Lower leg skin (tissue), 4 donors: ENCODE measurements at regions not wholly inside any gene's neighbourhood (a gene's known extent, or its start where the extent isn't known, plus 50 kb on each side); places are given as distances from the start of the nearest gene placed in this dataset.

Experiments used
- DNase-seq, 2 donors: peaks; one replicate each; pipeline ENCODE4 v3.0.0-alpha.2; 2019; ENCODE audit warnings: low spot score in 2 of 2
- H3K4me3 ChIP-seq: fragments of 200-600 bp; sonication (generic); 2 replicates; pipeline ENCODE4 v1.5.1; 2017; ENCODE audit warnings: mild to moderate bottlenecking, low read depth; ENCODE audit not compliant: poor library complexity, severe bottlenecking
- POLR2A ChIP-seq, 2 donors: fragments of 450-650 bp; IDR thresholded peaks; one replicate each; pipeline ENCODE4 v1.6.1; 2016 to 2017; ENCODE audit warnings: antibody characterized with exemption in 2 of 2, mild to moderate bottlenecking in 1 of 2, moderate library complexity in 1 of 2
- WGBS, 2 donors: methylation state at CpG; one replicate each; pipeline ENCODE4 v1.1.5; 2018; 5-methylcytosine and 5-hydroxymethylcytosine counted together
- intact Hi-C: fragments of 100-400 bp; cut with DNase I; formaldehyde crosslinking; loops from one replicate; pipeline ENCODE4 v1.15.0; 2023; ENCODE audit warnings: low total_unique reads
- TF ChIP-seq, protein P1 (sequence below), 3 donors: fragments of 450-650 bp; IDR thresholded peaks; one replicate each; pipeline ENCODE4 v1.5.1; 2016; ENCODE audit warnings: antibody characterized with exemption in 3 of 3, mild to moderate bottlenecking in 3 of 3, moderate library complexity in 2 of 3

DNA sequence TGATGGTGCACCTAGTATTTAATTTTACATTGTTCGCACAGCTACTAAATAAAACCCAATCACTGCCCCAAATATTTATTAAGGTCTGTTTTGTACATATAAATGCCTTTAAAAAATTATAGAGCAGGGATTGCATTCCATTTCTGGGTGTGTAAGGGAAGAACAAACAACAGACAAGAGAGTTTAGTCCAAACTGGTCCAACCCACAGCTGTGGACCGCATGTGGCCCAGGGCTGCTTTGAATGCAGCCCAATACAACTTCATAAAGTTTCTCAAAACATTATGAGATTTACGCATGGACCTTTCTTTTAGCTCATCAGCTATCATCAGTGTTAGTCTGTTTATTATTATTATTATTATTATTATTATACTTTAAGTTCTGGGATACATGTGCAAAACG, 114.8 kb upstream of the LRATD1 start:
- 54 to 63% methylated on average over 4 of the region's 4 CpGs for WGBS, 2 donors
- intact Hi-C loops, result no loop called here
- no peak for DNase-seq
- H3K4me3 ChIP-seq, result no peak overlapping the region
- TF ChIP-seq POLR2A (IDR thresholded peaks at IDR 0.05), result no peak
- TF ChIP-seq, protein P1, sequence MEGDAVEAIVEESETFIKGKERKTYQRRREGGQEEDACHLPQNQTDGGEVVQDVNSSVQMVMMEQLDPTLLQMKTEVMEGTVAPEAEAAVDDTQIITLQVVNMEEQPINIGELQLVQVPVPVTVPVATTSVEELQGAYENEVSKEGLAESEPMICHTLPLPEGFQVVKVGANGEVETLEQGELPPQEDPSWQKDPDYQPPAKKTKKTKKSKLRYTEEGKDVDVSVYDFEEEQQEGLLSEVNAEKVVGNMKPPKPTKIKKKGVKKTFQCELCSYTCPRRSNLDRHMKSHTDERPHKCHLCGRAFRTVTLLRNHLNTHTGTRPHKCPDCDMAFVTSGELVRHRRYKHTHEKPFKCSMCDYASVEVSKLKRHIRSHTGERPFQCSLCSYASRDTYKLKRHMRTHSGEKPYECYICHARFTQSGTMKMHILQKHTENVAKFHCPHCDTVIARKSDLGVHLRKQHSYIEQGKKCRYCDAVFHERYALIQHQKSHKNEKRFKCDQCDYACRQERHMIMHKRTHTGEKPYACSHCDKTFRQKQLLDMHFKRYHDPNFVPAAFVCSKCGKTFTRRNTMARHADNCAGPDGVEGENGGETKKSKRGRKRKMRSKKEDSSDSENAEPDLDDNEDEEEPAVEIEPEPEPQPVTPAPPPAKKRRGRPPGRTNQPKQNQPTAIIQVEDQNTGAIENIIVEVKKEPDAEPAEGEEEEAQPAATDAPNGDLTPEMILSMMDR (IDR thresholded peaks at IDR 0.05), result no peak

DNA sequence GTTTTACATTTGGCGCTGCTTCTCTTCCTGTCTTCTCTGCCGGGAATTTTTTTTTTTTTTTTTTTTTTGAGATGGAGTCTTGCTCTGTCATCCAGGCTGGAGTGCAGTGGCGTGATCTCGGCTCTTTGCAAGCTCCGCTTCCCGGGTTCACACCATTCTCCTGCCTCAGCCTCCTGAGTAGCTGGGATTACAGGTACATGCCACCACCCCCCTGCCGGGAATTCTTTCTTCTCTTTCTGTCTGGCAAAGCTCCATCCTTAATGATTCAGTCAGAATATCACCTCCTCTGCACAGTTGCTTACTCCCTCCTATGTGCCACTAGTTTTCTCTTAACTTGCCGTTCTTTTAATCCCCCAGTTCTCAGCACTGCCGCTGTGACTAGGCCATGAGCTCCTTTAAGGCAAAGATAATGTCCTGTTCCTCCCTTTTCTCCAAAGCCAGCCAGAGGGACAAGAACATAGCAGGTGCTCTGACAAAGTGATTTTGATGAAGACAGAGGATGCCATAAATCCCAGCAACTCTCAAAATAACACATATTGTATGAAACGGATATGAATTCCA, 112.1 kb upstream of the LRATD1 start:
- 68 to 74% methylated on average over 10 of the region's 10 CpGs for WGBS, 2 donors
- H3K4me3 ChIP-seq, result no peak overlapping the region
- no peak for TF ChIP-seq POLR2A (IDR thresholded peaks at IDR 0.05)
- TF ChIP-seq, protein P1 (IDR thresholded peaks at IDR 0.05), result no peak
- DNase-seq, result no peak
- intact Hi-C loops, result no loop called here

DNA sequence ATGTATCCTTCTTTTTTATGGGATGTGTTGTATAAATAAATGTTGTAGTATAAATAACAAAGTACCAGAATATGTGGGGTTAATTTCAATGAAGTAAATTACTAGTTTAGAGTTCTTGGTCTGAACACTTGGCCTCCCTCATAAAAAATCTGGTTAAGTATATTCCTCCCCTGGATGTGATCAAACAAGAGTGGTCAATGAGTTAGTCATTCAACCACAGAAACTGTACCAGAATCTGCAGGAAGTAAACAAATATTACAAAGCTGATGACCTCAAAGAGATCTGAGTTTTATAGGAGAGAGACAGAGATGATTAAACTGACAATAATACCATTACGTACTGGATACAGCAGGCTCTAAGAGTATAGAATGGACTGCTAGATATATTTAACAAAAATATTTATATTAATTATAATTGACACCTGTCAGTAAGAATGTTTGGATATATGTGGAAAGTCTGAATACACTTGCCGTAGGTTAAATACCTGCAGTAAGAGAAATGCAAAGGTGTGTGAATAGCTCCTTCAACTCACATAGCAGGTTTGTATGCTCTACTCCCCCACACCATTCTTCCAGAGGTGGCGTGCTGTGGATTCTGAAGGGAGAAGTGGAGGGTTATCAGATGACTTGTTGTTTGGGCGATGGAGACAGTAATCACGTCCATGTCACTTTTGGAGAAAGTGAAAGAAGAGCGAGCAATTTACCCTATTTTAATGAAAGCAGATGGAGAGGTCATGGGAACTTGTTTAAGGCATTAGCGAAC, 108.3 kb upstream of the LRATD1 start:
- 79 to 81% methylated on average over 7 of the region's 7 CpGs for WGBS, 2 donors
- TF ChIP-seq, protein P1 (IDR thresholded peaks at IDR 0.05), result no peak
- TF ChIP-seq POLR2A (IDR thresholded peaks at IDR 0.05), result no peak
- H3K4me3 ChIP-seq, result no peak overlapping the region
- DNase-seq, result no peak
- intact Hi-C loops, result no loop called here

DNA sequence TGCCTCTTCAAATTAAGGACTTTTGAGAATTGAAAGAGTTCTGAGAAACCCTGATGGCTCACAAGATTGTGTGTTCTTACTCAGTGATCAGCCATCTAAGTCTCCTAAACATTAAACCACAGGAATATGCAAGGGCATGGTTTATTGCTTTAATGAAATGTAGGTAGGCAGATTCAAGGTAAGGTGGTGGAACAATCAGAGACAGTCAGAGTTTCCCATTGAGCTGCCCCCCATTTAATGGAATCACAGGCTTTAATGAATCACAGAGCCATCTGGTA, 107.8 kb upstream of the LRATD1 start:
- no peak overlapping the region for H3K4me3 ChIP-seq
- DNase-seq, result no peak
- no peak for TF ChIP-seq POLR2A (IDR thresholded peaks at IDR 0.05)
- TF ChIP-seq, protein P1 (IDR thresholded peaks at IDR 0.05), result no peak
- intact Hi-C loops, result no loop called here

DNA sequence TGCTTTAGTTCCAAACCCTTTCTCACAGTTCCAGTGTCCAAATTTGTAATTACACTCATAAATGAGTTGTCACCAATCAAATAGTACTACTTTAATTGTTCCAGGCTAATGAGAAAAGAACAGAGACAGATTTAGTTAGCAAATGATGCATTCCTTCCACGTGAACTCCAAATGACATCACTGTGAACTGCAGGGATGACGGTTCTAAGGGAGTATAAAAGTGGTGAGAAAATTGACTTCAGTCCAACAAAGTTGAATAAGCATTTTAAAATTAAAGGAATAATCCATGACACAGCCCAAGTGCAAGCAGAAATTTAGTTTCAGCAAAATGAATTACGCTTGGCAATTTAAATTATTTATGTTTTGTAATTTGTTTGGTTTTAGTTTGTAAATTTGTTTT, 102.0 kb upstream of the LRATD1 start:
- WGBS, 2 donors, result 43 to 49% methylated on average over 3 of the region's 3 CpGs
- no peak for DNase-seq
- H3K4me3 ChIP-seq, result no peak overlapping the region
- no peak for TF ChIP-seq POLR2A (IDR thresholded peaks at IDR 0.05)
- TF ChIP-seq, protein P1 (IDR thresholded peaks at IDR 0.05), result no peak
- intact Hi-C loops, result no loop called here
